AG04450 (cell line): ENCODE measurements at regions not wholly inside any gene's neighbourhood (a gene's known extent, or its start where the extent isn't known, plus 50 kb on each side); places are given as distances from the start of the nearest gene placed in this dataset.

Experiments
- CTCF ChIA-PET: fragments of 300-600, 350-600 bp; formaldehyde crosslinking; extraction: SDS; loops from one replicate; lab custom pipeline; 2022; ENCODE audit warnings: antibody characterized with exemption, inconsistent platforms; lab: Charles Lee
- POLR2A ChIA-PET: fragments of 350-600 bp; formaldehyde crosslinking; extraction: SDS; loops from one replicate; lab custom pipeline; 2021; ENCODE audit warnings: antibody characterized with exemption, inconsistent platforms; lab: Yijun Ruan, JAX
- DNase-seq: peaks from one replicate; pipeline ENCODE4 v3.0.0-alpha.2; 2011; ENCODE audit warnings: low read depth, low spot score
- H3K27ac ChIP-seq: one replicate; pipeline ENCODE4 v1.5.1; 2012; ENCODE audit warnings: low read depth, low read length, control low read depth
- H3K27me3 ChIP-seq: one replicate; pipeline ENCODE4 v1.6.0; 2012; ENCODE audit warnings: low read length; ENCODE audit not compliant: control insufficient read depth, insufficient read depth
- H3K4me3 ChIP-seq: 2 replicates; pipeline ENCODE4 v1.5.1; 2011; ENCODE audit warnings: mild to moderate bottlenecking, low read depth, low read length, control low read depth
- H3K9me3 ChIP-seq: 2 replicates; pipeline ENCODE4 v1.5.1; 2012; ENCODE audit warnings: low read length; ENCODE audit not compliant: control insufficient read depth, insufficient read depth
- CTCF ChIP-seq: IDR thresholded peaks from 2 replicates; pipeline ENCODE4 v1.5.1; 2011; ENCODE audit warnings: low read depth, low read length, control low read depth, inconsistent platforms

DNA sequence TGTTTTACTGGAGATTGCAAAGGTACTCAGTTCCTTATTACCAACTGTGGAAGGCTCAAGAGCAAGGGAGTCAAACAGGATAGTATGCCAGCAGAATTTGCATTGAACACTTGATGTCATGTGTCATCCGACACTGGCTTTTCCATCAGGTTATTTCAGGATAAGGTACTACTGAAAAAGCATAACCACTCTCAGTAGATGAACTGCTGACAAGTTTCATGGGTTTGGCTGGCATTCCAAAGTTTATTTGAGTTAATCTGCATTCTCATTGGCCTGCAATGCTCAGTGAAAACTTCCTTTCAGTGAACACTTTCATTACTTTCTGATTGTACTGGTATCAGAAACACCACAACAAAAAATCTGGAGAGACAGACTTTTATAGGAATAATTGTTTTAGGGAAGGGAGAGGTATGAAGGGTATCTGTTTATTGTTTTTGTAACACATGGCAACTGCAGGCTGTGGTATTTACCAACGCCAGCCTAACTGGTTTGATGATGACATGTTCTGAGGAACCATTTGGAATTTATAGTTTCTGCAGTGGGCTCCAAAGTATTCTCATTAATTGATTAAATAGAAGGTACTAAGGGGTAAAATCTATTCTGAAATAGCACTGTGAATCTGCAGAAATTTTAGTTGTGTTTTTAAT is 345.7 kb upstream of the NR3C2 start:
- ChIA-PET POLR2A (no interaction called here), CTCF (interaction anchor here (0.7 kb wide), 1 partner anchor 29 kb away, joined by 3 read pairs; no protein-coding TSS in a partner anchor)
- no peak for DNase-seq

GRCh38 chr4:148787285-148787684 is 345.1 kb upstream of the NR3C2 start:
- H3K4me3 ChIP-seq: no peak overlapping the region
- no peaks in the 10 kb centered on the region for H3K9me3 ChIP-seq
- CTCF ChIA-PET: interaction anchor here (0.7 kb wide), 1 partner anchor 29 kb away, joined by 3 read pairs; no protein-coding TSS in a partner anchor
- DNase-seq: no peak
- POLR2A ChIA-PET: no interaction called here
- no peaks in the 10 kb centered on the region for H3K27me3 ChIP-seq
- TF ChIP-seq CTCF: no peak
- no peak overlapping the region for H3K27ac ChIP-seq

More for the DNA sequence above, 345.7 kb upstream of the NR3C2 start:
- Histone ChIP-seq H3K9me3 (no peaks in the 10 kb centered on the region), H3K27me3 (no peaks in the 10 kb centered on the region), H3K4me3 (no peak overlapping the region), H3K27ac (no peak overlapping the region)
- TF ChIP-seq CTCF: no peak

- TF ChIP-seq CTCF: no peak
- H3K27me3 ChIP-seq: no peaks in the 10 kb centered on the region
- no peak for DNase-seq
- no peak overlapping the region for H3K27ac ChIP-seq
- POLR2A ChIA-PET: no interaction called here
- H3K4me3 ChIP-seq: no peak overlapping the region
- H3K9me3 ChIP-seq: no peaks in the 10 kb centered on the region
- CTCF ChIA-PET: no interaction called here
Observed at GRCh38 chr4:148786699-148787098, 344.5 kb upstream of the NR3C2 start.

DNA sequence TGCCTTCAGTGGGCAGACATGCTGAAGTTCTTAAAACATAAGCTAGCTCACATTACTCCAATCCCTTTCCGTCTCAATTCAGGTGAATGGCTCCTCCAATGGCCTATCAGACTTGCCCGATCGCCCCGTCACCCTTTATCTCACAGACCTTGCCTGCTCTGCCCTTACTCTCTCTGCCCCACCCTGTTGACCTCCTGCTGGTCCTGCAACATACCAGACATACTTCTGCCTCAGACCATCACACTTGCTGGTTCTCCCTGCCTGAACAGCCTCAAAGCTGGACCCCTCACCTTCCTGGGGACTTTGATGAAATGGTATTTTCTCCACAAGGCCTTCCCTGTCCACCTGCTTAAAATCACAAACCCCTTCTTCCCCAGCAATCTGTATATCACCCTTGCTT is 340.1 kb upstream of the NR3C2 start:
- CTCF ChIA-PET: no interaction called here
- no peak overlapping the region for H3K4me3 ChIP-seq
- H3K9me3 ChIP-seq: no peaks in the 10 kb centered on the region
- no peak for TF ChIP-seq CTCF
- no peaks in the 10 kb centered on the region for H3K27me3 ChIP-seq
- POLR2A ChIA-PET: no interaction called here
- no peak for DNase-seq
- no peak overlapping the region for H3K27ac ChIP-seq

GRCh38 chr4:148780426-148781005 is 338.3 kb upstream of the NR3C2 start:
- POLR2A ChIA-PET: no interaction called here
- TF ChIP-seq CTCF: no peak
- CTCF ChIA-PET: no interaction called here

More at GRCh38 chr4:148780426-148781005, 338.3 kb upstream of the NR3C2 start:
- H3K27me3 ChIP-seq: no peaks in the 10 kb centered on the region
- no peak for DNase-seq
- H3K9me3 ChIP-seq: no peaks in the 10 kb centered on the region
- H3K27ac ChIP-seq: no peak overlapping the region
- H3K4me3 ChIP-seq: no peak overlapping the region
